ENCODE measurements at regions not wholly inside any gene's neighbourhood (a gene's known extent, or its start where the extent isn't known, plus 50 kb on each side); places are given as distances from the start of the nearest gene placed in this dataset.

DNA sequence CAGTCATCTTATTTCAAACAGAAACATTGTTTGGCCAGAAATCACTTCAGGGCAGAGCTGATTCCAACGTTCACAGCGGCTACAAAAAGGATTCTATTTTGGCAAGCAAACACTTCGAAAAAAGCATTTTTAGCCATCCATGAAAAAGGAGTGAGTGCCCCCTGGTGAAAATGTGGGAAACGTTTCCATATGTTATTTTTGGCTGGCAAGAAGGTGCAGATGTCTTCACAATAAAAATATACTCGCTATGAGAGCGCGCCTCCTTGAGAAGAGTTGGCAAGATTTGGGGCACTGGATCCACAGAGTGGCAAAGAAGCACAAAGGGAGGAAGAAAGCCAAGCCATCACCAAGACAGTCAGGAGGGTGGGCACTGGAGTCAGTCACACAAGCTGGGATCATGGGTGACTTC is 191.1 kb downstream of the CHD9NB start (continued):
- TF ChIP-seq ZBTB38 (CRISPR knock-in tag; IDR thresholded peaks at IDR 0.05) (no peak), SOX6 (IDR thresholded peaks at IDR 0.05) (no peak), SOX6 (CRISPR knock-in tag; IDR thresholded peaks at IDR 0.05) (peak; percentile 48; the same call in 1 of the 2 replicates)
- TF ChIP-seq, protein P1, sequence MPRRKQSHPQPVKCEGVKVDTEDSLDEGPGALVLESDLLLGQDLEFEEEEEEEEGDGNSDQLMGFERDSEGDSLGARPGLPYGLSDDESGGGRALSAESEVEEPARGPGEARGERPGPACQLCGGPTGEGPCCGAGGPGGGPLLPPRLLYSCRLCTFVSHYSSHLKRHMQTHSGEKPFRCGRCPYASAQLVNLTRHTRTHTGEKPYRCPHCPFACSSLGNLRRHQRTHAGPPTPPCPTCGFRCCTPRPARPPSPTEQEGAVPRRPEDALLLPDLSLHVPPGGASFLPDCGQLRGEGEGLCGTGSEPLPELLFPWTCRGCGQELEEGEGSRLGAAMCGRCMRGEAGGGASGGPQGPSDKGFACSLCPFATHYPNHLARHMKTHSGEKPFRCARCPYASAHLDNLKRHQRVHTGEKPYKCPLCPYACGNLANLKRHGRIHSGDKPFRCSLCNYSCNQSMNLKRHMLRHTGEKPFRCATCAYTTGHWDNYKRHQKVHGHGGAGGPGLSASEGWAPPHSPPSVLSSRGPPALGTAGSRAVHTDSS (CRISPR knock-in tag; conservative IDR thresholded peaks at IDR 0.05): no peak
- TF ChIP-seq, protein P2, sequence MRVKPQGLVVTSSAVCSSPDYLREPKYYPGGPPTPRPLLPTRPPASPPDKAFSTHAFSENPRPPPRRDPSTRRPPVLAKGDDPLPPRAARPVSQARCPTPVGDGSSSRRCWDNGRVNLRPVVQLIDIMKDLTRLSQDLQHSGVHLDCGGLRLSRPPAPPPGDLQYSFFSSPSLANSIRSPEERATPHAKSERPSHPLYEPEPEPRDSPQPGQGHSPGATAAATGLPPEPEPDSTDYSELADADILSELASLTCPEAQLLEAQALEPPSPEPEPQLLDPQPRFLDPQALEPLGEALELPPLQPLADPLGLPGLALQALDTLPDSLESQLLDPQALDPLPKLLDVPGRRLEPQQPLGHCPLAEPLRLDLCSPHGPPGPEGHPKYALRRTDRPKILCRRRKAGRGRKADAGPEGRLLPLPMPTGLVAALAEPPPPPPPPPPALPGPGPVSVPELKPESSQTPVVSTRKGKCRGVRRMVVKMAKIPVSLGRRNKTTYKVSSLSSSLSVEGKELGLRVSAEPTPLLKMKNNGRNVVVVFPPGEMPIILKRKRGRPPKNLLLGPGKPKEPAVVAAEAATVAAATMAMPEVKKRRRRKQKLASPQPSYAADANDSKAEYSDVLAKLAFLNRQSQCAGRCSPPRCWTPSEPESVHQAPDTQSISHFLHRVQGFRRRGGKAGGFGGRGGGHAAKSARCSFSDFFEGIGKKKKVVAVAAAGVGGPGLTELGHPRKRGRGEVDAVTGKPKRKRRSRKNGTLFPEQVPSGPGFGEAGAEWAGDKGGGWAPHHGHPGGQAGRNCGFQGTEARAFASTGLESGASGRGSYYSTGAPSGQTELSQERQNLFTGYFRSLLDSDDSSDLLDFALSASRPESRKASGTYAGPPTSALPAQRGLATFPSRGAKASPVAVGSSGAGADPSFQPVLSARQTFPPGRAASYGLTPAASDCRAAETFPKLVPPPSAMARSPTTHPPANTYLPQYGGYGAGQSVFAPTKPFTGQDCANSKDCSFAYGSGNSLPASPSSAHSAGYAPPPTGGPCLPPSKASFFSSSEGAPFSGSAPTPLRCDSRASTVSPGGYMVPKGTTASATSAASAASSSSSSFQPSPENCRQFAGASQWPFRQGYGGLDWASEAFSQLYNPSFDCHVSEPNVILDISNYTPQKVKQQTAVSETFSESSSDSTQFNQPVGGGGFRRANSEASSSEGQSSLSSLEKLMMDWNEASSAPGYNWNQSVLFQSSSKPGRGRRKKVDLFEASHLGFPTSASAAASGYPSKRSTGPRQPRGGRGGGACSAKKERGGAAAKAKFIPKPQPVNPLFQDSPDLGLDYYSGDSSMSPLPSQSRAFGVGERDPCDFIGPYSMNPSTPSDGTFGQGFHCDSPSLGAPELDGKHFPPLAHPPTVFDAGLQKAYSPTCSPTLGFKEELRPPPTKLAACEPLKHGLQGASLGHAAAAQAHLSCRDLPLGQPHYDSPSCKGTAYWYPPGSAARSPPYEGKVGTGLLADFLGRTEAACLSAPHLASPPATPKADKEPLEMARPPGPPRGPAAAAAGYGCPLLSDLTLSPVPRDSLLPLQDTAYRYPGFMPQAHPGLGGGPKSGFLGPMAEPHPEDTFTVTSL (CRISPR knock-in tag; IDR thresholded peaks at IDR 0.05; ENCODE audit: borderline replicate concordance): peak; percentile 55; the same call in 1 of the 2 replicates
- TF ChIP-seq, protein P3, sequence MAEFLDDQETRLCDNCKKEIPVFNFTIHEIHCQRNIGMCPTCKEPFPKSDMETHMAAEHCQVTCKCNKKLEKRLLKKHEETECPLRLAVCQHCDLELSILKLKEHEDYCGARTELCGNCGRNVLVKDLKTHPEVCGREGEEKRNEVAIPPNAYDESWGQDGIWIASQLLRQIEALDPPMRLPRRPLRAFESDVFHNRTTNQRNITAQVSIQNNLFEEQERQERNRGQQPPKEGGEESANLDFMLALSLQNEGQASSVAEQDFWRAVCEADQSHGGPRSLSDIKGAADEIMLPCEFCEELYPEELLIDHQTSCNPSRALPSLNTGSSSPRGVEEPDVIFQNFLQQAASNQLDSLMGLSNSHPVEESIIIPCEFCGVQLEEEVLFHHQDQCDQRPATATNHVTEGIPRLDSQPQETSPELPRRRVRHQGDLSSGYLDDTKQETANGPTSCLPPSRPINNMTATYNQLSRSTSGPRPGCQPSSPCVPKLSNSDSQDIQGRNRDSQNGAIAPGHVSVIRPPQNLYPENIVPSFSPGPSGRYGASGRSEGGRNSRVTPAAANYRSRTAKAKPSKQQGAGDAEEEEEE (CRISPR knock-in tag; IDR thresholded peaks at IDR 0.05; ENCODE audit: borderline replicate concordance): no peak
